GM12878 (cell line): ENCODE measurements at regions not wholly inside any gene's neighbourhood (a gene's known extent, or its start where the extent isn't known, plus 50 kb on each side); places are given as distances from the start of the nearest gene placed in this dataset.

ENCODE experiments used
- ATAC-seq: fragments of 200-7000 bp; cut with Tn5 transposase; 3 replicates; pipeline ENCODE4 v1.9.1; 2020; ENCODE audit warnings: mild to moderate bottlenecking, moderate library complexity
- BruUV-seq: library from RNA; stranded (reverse); fragments of 400-500 nt; replicated peaks from 2 replicates; lab custom pipeline; 2021; lab: Mats Ljungman, UMichigan
- CTCF ChIA-PET: fragments of 300-600 bp; sonication (Branson Sonifier 250); formaldehyde crosslinking; extraction: SDS; loops from one replicate; lab custom pipeline; 2021; ENCODE audit warnings: inconsistent platforms; lab: Yijun Ruan, JAX
- POLR2A ChIA-PET: fragments of 350-600 bp; formaldehyde crosslinking; extraction: SDS; loops from one replicate; lab custom pipeline; 2021; ENCODE audit warnings: inconsistent platforms; lab: Charles Lee
- RAD21 ChIA-PET: fragments of 300-600 bp; sonication (Branson Sonifier 250); formaldehyde crosslinking; loops from one replicate; lab custom pipeline; 2023; ENCODE audit warnings: antibody characterized with exemption; ENCODE audit not compliant: unreplicated experiment; lab: Charles Lee
- SMC1A ChIA-PET: fragments of 300-600 bp; sonication (Branson Sonifier 250); formaldehyde crosslinking; loops from one replicate; lab custom pipeline; 2023; ENCODE audit not compliant: unreplicated experiment, uncharacterized antibody; lab: Charles Lee
- DNase-seq: peaks from one replicate; pipeline ENCODE4 v3.0.0-alpha.2; 2011; ENCODE audit warnings: low read depth, low spot score
- FAIRE-seq: peaks from 3 replicates; lab custom pipeline; 2011; peaks lifted over from hg19 to GRCh38; lab: Jason Lieb, UNC
- H2AFZ ChIP-seq: 2 replicates; pipeline ENCODE4 v1.6.0; 2011; ENCODE audit warnings: low read depth, low read length, control low read depth; ENCODE audit not compliant: control insufficient read depth
- H3K27ac ChIP-seq: 2 replicates; pipeline ENCODE4 v1.5.1; 2011; ENCODE audit warnings: control low read depth; ENCODE audit not compliant: control insufficient read depth, insufficient read depth
- H3K27me3 ChIP-seq, 2 experiments: replicated peaks in 1 of 2; 2 replicates each; pipeline versions ENCODE4 v1.6.0 to v1.6.1; 2011; ENCODE audit warnings: low read length in 1 of 2; ENCODE audit not compliant: control insufficient read depth in 2 of 2, insufficient read depth in 2 of 2
- H3K36me3 ChIP-seq, 2 experiments: 2 replicates each; pipeline ENCODE4 v1.5.1; 2011; ENCODE audit warnings: low read length in 1 of 2; ENCODE audit not compliant: control insufficient read depth in 2 of 2, insufficient read depth in 2 of 2
- H3K4me1 ChIP-seq: 2 replicates; pipeline ENCODE4 v1.6.1; 2011; ENCODE audit warnings: mild to moderate bottlenecking, low read length, moderate library complexity, mixed read lengths; ENCODE audit not compliant: control insufficient read depth, insufficient read depth
- H3K4me2 ChIP-seq: 2 replicates; pipeline ENCODE4 v1.6.0; 2011; ENCODE audit warnings: control low read depth; ENCODE audit not compliant: control insufficient read depth, insufficient read depth
- H3K4me3 ChIP-seq: fragments of 200-600 bp; sonication (generic); 2 replicates; pipeline ENCODE4 v1.5.1; 2016
- H3K79me2 ChIP-seq: 2 replicates; pipeline ENCODE4 v1.6.0; 2011; ENCODE audit warnings: low read length; ENCODE audit not compliant: control insufficient read depth, insufficient read depth
- H3K9ac ChIP-seq: 2 replicates; pipeline ENCODE4 v1.8.0; 2011; ENCODE audit warnings: low read length, control low read depth, mixed read lengths; ENCODE audit not compliant: control insufficient read depth, insufficient read depth
- H3K9me3 ChIP-seq: replicated peaks from 3 replicates; pipeline ENCODE4 v1.5.1; 2011; ENCODE audit warnings: mild to moderate bottlenecking, low read length; ENCODE audit not compliant: control insufficient read depth, insufficient read depth
- H4K20me1 ChIP-seq: 2 replicates; pipeline ENCODE4 v1.6.0; 2011; ENCODE audit not compliant: control insufficient read depth, insufficient read depth
- ATF7 ChIP-seq: fragments of 450-650 bp; IDR thresholded peaks from 2 replicates; pipeline ENCODE4 v1.6.1; 2016; ENCODE audit warnings: low read depth, mild to moderate bottlenecking
- FOXK2 ChIP-seq: fragments of 450-650 bp; IDR thresholded peaks from 2 replicates; pipeline ENCODE4 v1.6.1; 2017; ENCODE audit warnings: mild to moderate bottlenecking, moderate library complexity
- GATAD2B ChIP-seq: fragments of 450-650 bp; conservative IDR thresholded peaks from 2 replicates; pipeline ENCODE4 v1.6.1; 2017; ENCODE audit warnings: low read depth, mild to moderate bottlenecking, moderate library complexity
- IKZF2 ChIP-seq, 2 experiments: fragments of 450-650 bp; IDR thresholded peaks; 2 replicates each; pipeline ENCODE4 v1.6.1; 2017; ENCODE audit warnings: mild to moderate bottlenecking in 2 of 2, moderate library complexity in 2 of 2
- JUNB ChIP-seq: IDR thresholded peaks from 2 replicates; pipeline ENCODE4 v1.6.1; 2016; ENCODE audit warnings: antibody characterized with exemption, mild to moderate bottlenecking
- NR2C1 ChIP-seq: fragments of 450-650 bp; IDR thresholded peaks from 2 replicates; pipeline ENCODE4 v1.6.1; 2017; ENCODE audit warnings: antibody characterized with exemption, mild to moderate bottlenecking, moderate library complexity
- SMAD5 ChIP-seq: IDR thresholded peaks from 2 replicates; pipeline ENCODE4 v1.6.1; 2016; ENCODE audit warnings: antibody characterized with exemption, low read depth
- WGBS: methylation state at CpG from one replicate; pipeline ENCODE4 v1.1.6; 2016; ENCODE audit warnings: low lambda C conversion rate; ENCODE audit not compliant: insufficient replicate concordance, insufficient coverage; ENCODE audit errors: missing lambda C conversion rate; 5-methylcytosine and 5-hydroxymethylcytosine counted together
- in situ Hi-C: fragments of 300-500 bp; cut with MboI; formaldehyde crosslinking; loops from 9 replicates; pipeline ENCODE4 v1.14.3; 2018; ENCODE audit warnings: mixed read lengths
- intact Hi-C: fragments of 100-400 bp; cut with micrococcal nuclease; formaldehyde crosslinking; loops from one replicate; pipeline ENCODE4 v1.14.2; 2022; ENCODE audit not compliant: unreplicated experiment
- TF ChIP-seq, protein P1 (sequence below): fragments of 450-650 bp; IDR thresholded peaks from 2 replicates; pipeline ENCODE4 v1.6.1; 2018; ENCODE audit warnings: borderline replicate concordance, mild to moderate bottlenecking; ENCODE audit not compliant: partially characterized antibody
- TF ChIP-seq, protein P2 (sequence below): IDR thresholded peaks from 2 replicates; pipeline ENCODE4 v1.6.1; 2011; ENCODE audit warnings: low read depth, mild to moderate bottlenecking, low read length, moderate library complexity, borderline replicate concordance; ENCODE audit errors: extremely low read depth

DNA sequence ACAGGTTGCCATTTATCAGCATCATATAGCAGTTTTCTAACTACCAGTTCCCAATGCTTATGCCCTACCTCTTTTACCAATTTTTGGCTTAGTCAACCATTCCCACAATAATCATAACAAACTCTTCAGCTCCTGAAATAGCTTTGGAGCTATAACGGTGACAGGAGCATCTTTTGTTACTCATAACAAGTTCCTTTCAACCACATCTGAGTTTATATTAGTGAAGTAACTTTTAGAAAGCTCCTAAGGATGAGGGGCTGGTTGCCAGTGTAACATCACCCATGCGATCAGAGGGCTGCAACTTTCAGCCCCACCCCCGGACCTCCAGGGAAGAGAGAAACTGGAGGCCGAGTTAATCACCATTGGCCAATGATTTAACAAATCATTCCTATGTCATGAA, 495.3 kb upstream of the RASGRP1 start:
- SMC1A ChIA-PET: no interaction called here
- POLR2A ChIA-PET: no interaction called here
- intact Hi-C loops: no loop called here
- RAD21 ChIA-PET: no interaction called here
- no peaks in the 10 kb centered on the region for H3K9me3 ChIP-seq
- H3K36me3 ChIP-seq: no peaks in the 10 kb centered on the region
- H3K4me1 ChIP-seq: no peaks in the 10 kb centered on the region
- FAIRE-seq (no peak), DNase-seq (no peak), ATAC-seq (no peak)
- H4K20me1 ChIP-seq: no peaks in the 10 kb centered on the region
- WGBS: 10% methylated on average over 4 of the region's 4 CpGs
- CTCF ChIA-PET: no interaction called here
- in situ Hi-C loops: no loop called here
- H3K4me2 ChIP-seq: no peak overlapping the region
- no peaks in the 10 kb centered on the region for H3K79me2 ChIP-seq
- no peak overlapping the region for H3K4me3 ChIP-seq
- H3K27me3 ChIP-seq: no peaks in the 10 kb centered on the region; a peak in 1 of 4 replicates
- TF ChIP-seq, protein P1, sequence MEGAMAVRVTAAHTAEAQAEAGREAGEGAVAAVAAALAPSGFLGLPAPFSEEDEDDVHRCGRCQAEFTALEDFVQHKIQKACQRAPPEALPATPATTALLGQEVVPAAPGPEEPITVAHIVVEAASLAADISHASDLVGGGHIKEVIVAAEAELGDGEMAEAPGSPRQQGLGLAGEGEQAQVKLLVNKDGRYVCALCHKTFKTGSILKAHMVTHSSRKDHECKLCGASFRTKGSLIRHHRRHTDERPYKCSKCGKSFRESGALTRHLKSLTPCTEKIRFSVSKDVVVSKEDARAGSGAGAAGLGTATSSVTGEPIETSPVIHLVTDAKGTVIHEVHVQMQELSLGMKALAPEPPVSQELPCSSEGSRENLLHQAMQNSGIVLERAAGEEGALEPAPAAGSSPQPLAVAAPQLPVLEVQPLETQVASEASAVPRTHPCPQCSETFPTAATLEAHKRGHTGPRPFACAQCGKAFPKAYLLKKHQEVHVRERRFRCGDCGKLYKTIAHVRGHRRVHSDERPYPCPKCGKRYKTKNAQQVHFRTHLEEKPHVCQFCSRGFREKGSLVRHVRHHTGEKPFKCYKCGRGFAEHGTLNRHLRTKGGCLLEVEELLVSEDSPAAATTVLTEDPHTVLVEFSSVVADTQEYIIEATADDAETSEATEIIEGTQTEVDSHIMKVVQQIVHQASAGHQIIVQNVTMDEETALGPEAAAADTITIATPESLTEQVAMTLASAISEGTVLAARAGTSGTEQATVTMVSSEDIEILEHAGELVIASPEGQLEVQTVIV: no peak
- TF ChIP-seq JUNB (no peak), ATF7 (no peak)
- no TSS peak for BruUV-seq
- no peak overlapping the region for H2AFZ ChIP-seq
- H3K27ac ChIP-seq: no peak overlapping the region
- no peak overlapping the region for H3K9ac ChIP-seq

DNA sequence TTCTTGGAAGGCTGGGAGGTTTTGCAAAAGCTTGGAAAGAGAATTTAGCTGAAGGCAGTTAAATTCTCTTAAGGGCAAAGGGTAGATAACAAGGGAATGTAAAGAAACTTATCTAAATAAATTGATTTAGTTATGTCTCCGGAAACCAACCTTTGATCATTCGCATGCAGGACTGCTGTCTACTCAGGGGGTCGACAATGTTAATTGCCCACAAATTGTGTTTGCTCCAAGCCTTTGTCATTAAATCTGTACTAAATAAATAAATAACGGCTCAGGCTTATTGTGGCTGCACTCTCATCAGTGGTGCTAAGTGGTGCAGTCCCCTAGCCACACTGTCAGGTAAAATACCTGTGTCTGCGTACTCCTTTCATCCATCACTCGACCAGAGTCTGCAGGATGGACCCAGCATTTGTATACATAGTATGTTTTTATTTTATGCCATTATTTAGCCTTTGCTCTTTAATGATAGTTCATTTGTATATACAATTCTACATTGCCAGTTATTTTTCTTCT, 497.4 kb upstream of the RASGRP1 start:
- SMC1A ChIA-PET: no interaction called here
- no peak overlapping the region for H3K27ac ChIP-seq
- no peaks in the 10 kb centered on the region for H3K9me3 ChIP-seq
- ATAC-seq: no peak
- 18% methylated on average over 6 of the region's 6 CpGs for WGBS
- no peak overlapping the region for H3K4me2 ChIP-seq
- in situ Hi-C loops (no loop called here), intact Hi-C loops (no loop called here)
- no peaks in the 10 kb centered on the region for H4K20me1 ChIP-seq
- no peak for FAIRE-seq
- BruUV-seq: no TSS peak
- TF ChIP-seq, protein P2, sequence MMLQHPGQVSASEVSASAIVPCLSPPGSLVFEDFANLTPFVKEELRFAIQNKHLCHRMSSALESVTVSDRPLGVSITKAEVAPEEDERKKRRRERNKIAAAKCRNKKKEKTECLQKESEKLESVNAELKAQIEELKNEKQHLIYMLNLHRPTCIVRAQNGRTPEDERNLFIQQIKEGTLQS: no peak
- TF ChIP-seq GATAD2B: no peak
- no peak for TF ChIP-seq IKZF2 (IDR thresholded peaks at IDR 0.05)
- TF ChIP-seq FOXK2: no peak
- TF ChIP-seq SMAD5: no peak
- TF ChIP-seq NR2C1: no peak
- no peaks in the 10 kb centered on the region for H3K4me1 ChIP-seq
- no peak overlapping the region for H2AFZ ChIP-seq
- H3K27me3 ChIP-seq: no peaks in the 10 kb centered on the region; a peak in 1 of 4 replicates
- CTCF ChIA-PET: interaction anchor here (0.5 kb wide), 1 partner anchor 14 kb away, joined by 5 read pairs; no protein-coding TSS in a partner anchor
- no peak for DNase-seq
- no peak overlapping the region for H3K9ac ChIP-seq
- RAD21 ChIA-PET: no interaction called here
- no peak overlapping the region for H3K4me3 ChIP-seq
- H3K79me2 ChIP-seq: no peaks in the 10 kb centered on the region
- no peaks in the 10 kb centered on the region for H3K36me3 ChIP-seq
- POLR2A ChIA-PET: no interaction called here
